Tibial artery (tissue), 4 donors: ENCODE measurements at regions not wholly inside any gene's neighbourhood (a gene's known extent, or its start where the extent isn't known, plus 50 kb on each side); places are given as distances from the start of the nearest gene placed in this dataset.

Experiments used
- DNase-seq, 2 donors: peaks; one replicate each; pipeline ENCODE4 v3.0.0-alpha.2; 2019
- H3K27ac ChIP-seq, 2 donors: fragments of 200-600 bp; sonication (generic) in 1 of 2; 1 replicate in 1 of 2; 2 replicates in 1 of 2; pipeline ENCODE4 v1.5.1; 2018 to 2019; ENCODE audit warnings: mild to moderate bottlenecking in 1 of 2
- H3K27me3 ChIP-seq, 2 donors: fragments of 200-600 bp; sonication (generic) in 1 of 2; one replicate each; pipeline versions ENCODE4 v1.5.1 to v1.6.0; 2016 to 2019
- H3K36me3 ChIP-seq, 3 donors: fragments of 200-600 bp; sonication (generic) in 2 of 3; one replicate each; pipeline ENCODE4 v1.5.1; 2016 to 2019; ENCODE audit warnings: mild to moderate bottlenecking in 2 of 3
- H3K4me1 ChIP-seq, 4 donors: fragments of 200-600 bp; sonication (generic) in 2 of 4; 1 replicate in 3 of 4; 2 replicates in 1 of 4; pipeline ENCODE4 v1.5.1; 2016 to 2019
- H3K4me3 ChIP-seq, 2 donors: fragments of 200-600 bp; sonication (generic) in 1 of 2; 1 replicate in 1 of 2; 2 replicates in 1 of 2; pipeline ENCODE4 v1.5.1; 2018 to 2019; ENCODE audit warnings: mild to moderate bottlenecking in 2 of 2
- H3K9me3 ChIP-seq, 3 donors: fragments of 200-600 bp; sonication (generic) in 1 of 3; one replicate each; pipeline ENCODE4 v1.5.1; 2016 to 2019
- CTCF ChIP-seq, 2 experiments: fragments of 200-600 bp in 1 of 2; fragments of 450-650 bp in 1 of 2; IDR thresholded peaks; one replicate each; pipeline ENCODE4 v1.5.1; 2017 to 2019; ENCODE audit warnings: antibody characterized with exemption in 2 of 2, mild to moderate bottlenecking in 1 of 2, moderate library complexity in 1 of 2
- intact Hi-C: fragments of 100-400 bp; cut with DNase I; formaldehyde crosslinking; loops from one replicate; pipeline ENCODE4 v1.15.0; 2023; ENCODE audit warnings: low total_unique reads

GRCh38 chr10:53269482-53269881 lies 496.9 kb upstream of the MBL2 start:
- intact Hi-C loops: no loop called here

GRCh38 chr10:53260213-53260612 lies 487.6 kb upstream of the MBL2 start:
- no peak for TF ChIP-seq CTCF (IDR thresholded peaks at IDR 0.05)
- H3K9me3 ChIP-seq: no peaks in the 10 kb centered on the region
- no peak overlapping the region for H3K4me3 ChIP-seq
- intact Hi-C loops: no loop called here
- H3K4me1 ChIP-seq: no peaks in the 10 kb centered on the region
- no peaks in the 10 kb centered on the region for H3K36me3 ChIP-seq
- H3K27me3 ChIP-seq: no peaks in the 10 kb centered on the region
- DNase-seq: no peak
- no peak overlapping the region for H3K27ac ChIP-seq

More at GRCh38 chr10:53269482-53269881, 496.9 kb upstream of the MBL2 start:
- H3K9me3 ChIP-seq: no peaks in the 10 kb centered on the region
- H3K36me3 ChIP-seq: no peaks in the 10 kb centered on the region
- TF ChIP-seq CTCF (IDR thresholded peaks at IDR 0.05): no peak
- H3K4me3 ChIP-seq: no peak overlapping the region
- H3K27ac ChIP-seq: no peak overlapping the region
- no peaks in the 10 kb centered on the region for H3K4me1 ChIP-seq
- no peak for DNase-seq
- no peaks in the 10 kb centered on the region for H3K27me3 ChIP-seq

GRCh38 chr10:53256623-53257022 lies 484.0 kb upstream of the MBL2 start:
- no peaks in the 10 kb centered on the region for H3K27me3 ChIP-seq
- intact Hi-C loops: no loop called here
- no peak for DNase-seq
- H3K27ac ChIP-seq: no peak overlapping the region
- peaks cover 0 to 2% (median 0%) of the 10 kb centered on the region in 3 donors for H3K9me3 ChIP-seq
- TF ChIP-seq CTCF (IDR thresholded peaks at IDR 0.05): no peak
- H3K36me3 ChIP-seq: no peaks in the 10 kb centered on the region
- H3K4me1 ChIP-seq: no peaks in the 10 kb centered on the region
- H3K4me3 ChIP-seq: no peak overlapping the region

- Histone ChIP-seq H3K27ac (no peak overlapping the region), H3K4me1 (no peaks in the 10 kb centered on the region), H3K36me3 (no peaks in the 10 kb centered on the region), H3K27me3 (no peaks in the 10 kb centered on the region), H3K4me3 (no peak overlapping the region), H3K9me3 (peaks cover 0 to 2% (median 0%) of the 10 kb centered on the region in 3 donors)
- intact Hi-C loops: no loop called here
- no peak for TF ChIP-seq CTCF (IDR thresholded peaks at IDR 0.05)
- DNase-seq: no peak
Observed at GRCh38 chr10:53255661-53256205, 483.1 kb upstream of the MBL2 start.

GRCh38 chr10:53253221-53253620 lies 480.6 kb upstream of the MBL2 start:
- Histone ChIP-seq H3K27me3 (no peaks in the 10 kb centered on the region), H3K9me3 (peaks cover 0 to 2% (median 0%) of the 10 kb centered on the region in 3 donors), H3K27ac (no peak overlapping the region), H3K4me1 (no peaks in the 10 kb centered on the region), H3K36me3 (no peaks in the 10 kb centered on the region), H3K4me3 (no peak overlapping the region)
- intact Hi-C loops: no loop called here
- no peak for TF ChIP-seq CTCF (IDR thresholded peaks at IDR 0.05)
- DNase-seq: no peak

- H3K27me3 ChIP-seq: no peaks in the 10 kb centered on the region
- intact Hi-C loops: no loop called here
- no peak for DNase-seq
Observed at GRCh38 chr10:53239873-53240272, 467.3 kb upstream of the MBL2 start.

More at GRCh38 chr10:53239873-53240272, 467.3 kb upstream of the MBL2 start:
- no peaks in the 10 kb centered on the region for H3K9me3 ChIP-seq
- no peak overlapping the region for H3K4me3 ChIP-seq
- no peaks in the 10 kb centered on the region for H3K4me1 ChIP-seq
- no peak for TF ChIP-seq CTCF (IDR thresholded peaks at IDR 0.05)
- no peak overlapping the region for H3K27ac ChIP-seq
- no peaks in the 10 kb centered on the region for H3K36me3 ChIP-seq
